ENCODE measurements at regions not wholly inside any gene's neighbourhood (a gene's known extent, or its start where the extent isn't known, plus 50 kb on each side); places are given as distances from the start of the nearest gene placed in this dataset.
"Not testable (repeated sequence)": the region's sequence is repeated elsewhere in the genome, so short reads cannot be mapped to it uniquely, and the experiment has no call there.

DNA sequence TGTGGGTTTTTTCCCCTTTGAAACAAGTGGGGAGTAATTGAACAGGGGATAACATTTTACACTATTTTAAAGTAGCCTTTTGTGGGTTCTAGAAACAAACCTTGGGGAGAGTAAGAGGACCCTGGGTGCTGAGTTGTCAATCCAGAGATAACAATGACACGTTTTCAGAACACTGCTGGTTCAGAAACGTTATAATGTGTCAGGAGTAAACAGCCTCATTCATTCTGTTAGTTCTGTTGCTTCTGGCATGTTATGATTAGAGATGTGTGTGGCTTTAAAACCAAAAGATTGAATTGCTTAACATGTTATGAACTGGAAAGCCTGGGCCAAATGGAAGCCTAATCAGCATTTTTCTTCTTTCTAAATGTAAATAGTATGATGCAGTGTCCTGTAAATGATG lies 680.5 kb upstream of the NOVA1 start:
- DNase-seq = no peak

DNA sequence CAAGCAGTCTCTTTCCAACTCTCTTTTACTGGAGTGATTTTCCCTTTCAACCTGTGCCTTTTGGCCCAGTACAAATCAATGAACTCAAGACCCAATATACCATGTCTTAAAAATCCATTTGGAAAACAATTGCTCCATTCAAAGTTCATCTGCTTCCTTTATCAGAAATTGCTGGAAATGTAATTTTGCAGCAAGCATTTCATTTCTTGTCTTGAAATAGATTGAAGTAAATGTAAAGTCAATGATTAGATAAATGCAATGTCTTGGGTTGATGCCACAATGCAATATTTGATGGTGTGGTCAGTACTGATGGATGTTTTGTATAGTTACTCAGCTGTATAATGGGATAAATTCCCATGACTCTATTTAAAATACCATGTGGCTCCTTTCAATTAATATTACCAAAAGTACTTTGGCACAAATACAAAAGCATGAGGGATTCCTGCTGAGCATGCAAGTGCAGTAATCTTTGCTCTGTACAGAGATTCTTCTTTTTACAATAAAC lies 707.7 kb upstream of the NOVA1 start:
- no peak for DNase-seq

DNA sequence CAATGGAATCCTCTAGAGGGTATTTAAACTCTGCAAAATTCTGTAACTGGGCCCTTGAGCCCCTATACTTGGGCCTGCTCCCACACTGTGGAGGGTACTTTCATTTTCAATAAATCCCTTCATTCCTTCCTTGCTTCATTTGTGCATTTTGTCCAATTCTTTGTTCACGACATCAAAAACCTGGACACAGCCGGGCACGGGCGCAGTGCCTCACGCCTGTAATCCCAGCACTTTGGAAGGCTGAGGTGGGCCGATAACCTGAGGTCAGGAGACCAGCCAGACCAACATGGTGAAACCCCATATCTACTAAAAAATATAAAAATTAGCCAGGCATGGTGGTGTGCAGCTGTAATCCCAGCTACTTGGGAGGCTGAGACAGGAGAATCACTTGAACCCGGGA lies 714.9 kb upstream of the NOVA1 start:
- DNase-seq = not testable (repeated sequence)

DNA sequence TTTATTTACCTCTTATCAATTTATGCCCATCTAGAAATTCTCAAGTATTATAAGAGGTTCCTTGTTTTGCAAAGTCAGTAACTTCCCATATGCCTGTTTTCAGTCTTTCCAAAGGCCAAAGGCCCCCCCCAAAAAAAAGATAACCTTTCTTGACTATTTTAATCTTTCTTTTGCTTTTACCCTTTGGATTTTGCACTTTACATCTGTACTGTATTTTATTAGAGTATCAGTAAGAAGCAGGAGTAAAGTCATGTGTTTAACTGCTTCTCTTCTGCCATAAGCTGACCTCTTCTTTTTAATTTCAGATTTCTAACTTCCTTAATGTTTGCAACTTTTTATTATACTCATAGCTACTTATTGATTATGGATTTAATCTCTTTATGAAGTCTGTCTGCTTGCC lies 716.4 kb upstream of the NOVA1 start:
- DNase-seq = no peak

DNA sequence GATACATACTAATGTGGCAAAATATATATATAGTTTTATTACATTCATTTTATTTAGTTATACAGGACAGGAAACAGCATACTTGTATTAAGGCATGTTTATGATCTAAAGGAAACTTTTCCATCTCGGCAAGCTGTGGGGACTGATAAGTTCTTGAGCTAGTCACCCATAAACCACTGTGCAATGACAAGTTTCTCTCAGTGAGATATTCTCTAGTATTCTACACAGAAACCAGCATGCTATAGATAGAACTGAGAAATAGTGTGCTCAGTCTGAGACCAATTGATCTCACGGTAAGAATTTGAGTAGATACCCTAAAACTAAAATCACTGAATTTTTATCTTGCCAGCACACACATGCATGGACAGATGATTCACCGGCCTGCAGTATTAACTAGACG lies 717.6 kb upstream of the NOVA1 start:
- no peak for DNase-seq

DNA sequence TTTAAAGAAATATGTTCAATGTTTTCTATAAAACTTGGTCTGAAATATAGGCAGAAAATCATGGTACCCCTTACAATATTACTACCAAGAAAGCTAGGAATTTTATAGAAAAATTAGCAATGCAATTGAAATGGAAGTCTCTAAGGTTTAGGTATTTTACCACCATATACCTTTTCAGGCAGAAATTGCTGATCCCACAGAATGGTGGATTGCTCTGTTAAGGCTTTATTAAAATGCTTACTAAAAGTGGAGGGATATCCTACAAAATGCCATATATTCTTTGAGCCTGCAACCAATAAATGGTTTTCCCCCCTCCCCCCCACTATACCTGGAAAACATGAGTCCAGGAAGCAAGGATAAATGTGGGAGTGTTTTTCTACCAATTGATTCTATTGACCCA lies 718.1 kb upstream of the NOVA1 start:
- DNase-seq = no peak

DNA sequence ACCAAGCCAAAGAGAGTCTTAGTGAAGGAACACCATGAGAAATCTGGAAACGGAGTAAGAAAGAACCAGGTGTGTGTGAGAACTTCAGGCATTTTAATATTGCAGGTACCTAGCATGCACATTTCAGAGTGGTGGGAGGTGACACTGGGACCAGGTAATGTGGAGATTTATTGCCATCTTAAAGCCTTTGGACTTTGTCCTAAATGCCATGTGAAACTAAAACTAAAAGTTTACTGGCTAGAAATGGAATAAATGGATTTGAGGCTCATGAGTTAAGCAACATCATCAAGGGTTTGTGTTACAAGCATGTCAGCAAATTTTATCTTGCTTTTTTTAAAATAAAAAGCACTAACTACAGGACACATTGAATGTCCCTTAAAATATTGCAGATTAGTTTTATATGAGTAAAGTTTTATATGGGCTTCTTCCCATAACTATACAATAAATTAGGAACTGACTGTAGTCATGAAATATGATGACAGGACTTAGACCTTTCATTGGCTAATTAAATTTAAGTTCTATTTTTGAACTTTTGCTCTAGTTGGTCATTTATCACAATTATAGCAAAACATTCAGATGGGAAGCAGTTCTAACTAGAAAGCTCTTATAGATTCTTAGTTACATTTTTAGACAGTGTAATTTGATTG lies 721.1 kb upstream of the NOVA1 start:
- no peak for DNase-seq

DNA sequence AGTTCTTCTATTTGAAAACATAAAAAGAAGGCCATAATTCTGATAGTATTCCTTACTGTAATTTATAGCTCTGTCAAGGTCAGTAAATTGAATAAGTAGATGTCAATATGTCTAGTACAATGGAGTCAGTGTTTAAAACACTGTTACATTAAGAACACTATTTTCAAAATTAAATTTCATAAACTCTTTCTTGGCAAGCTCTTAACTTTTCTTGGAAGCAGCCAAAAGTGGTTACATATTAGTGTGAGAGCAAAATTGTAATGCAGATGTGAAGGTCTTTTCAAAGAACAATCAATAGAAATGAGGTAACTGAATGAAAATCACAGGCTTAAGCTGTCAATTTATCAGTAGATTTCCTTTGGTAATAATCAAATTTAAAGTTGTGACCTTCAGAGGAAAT lies 722.4 kb upstream of the NOVA1 start:
- DNase-seq = no peak

DNA sequence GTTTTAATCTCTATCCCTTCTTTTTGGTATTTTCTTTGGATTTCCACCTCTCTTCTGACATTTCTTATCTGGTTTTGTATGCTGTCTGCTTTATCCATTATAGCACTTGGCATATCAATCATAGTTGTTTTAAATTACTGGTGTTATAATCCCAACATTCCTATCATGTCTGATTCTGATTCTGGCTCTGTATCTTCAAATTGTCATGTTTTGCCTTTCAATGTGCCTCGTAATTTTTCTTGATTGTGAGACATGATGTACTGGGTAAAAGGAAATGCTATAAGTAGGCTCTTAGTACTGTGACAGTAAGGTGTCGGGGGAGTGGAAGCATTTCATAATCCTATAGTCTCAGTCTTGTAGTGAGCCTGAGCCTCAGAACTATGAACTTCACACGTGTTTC lies 729.3 kb upstream of the NOVA1 start:
- no peak for DNase-seq

DNA sequence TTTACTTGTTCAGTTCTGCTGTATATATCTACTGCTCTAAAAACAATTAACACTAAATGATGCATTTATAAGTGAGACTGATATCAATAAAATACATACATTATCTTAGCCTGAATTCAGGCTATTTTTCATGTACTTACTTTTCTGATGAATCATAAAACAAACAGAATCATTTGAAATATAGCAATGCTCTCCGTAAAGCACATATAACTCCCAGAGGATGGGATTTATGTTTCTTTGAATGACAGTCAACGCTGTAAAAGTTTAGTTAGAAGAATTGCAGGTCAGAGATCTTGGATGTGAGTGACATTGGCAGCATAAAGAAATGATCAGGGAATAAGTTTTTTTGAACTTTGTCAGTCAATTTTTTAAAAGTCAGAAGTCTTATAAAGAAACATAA lies 740.2 kb upstream of the NOVA1 start:
- no peak for DNase-seq

DNA sequence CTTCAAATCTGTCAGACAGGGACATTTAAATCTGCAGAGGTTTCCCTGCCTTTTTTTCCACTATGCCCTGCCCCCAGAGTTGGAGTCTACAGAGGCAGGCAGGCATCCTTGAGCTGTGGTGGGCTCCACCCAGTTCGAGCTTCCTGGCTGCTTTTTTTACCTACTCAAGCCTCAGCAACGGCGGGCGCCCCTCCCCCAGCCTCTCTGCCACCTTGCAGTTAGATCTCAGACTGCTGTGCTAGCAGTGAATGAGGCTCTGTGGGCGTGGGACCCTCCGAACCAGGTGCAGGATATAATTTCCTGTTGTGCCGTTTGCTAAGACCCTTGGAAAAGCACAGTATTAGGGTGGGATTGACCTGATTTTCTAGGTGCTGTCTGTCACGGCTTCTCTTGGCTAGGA lies 765.2 kb upstream of the NOVA1 start:
- not testable (repeated sequence) for DNase-seq

DNA sequence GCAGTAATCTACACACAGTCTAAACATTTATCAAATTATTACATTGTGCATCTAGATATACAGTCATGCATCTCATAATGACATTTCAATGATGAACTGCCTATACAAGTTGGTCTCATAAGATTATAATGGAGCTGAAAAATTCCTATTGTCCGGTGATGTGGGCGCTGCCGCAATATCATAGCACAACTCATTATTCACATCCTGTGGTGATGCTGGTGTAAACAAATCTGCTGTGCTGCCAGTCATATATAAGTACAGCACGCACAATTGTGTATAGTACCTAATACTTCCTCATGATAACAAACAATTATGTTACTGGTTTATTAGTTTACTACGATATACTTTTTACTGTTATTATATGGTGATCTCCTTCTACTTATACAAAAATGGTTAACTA lies 768.8 kb upstream of the NOVA1 start:
- no peak for DNase-seq

DNA sequence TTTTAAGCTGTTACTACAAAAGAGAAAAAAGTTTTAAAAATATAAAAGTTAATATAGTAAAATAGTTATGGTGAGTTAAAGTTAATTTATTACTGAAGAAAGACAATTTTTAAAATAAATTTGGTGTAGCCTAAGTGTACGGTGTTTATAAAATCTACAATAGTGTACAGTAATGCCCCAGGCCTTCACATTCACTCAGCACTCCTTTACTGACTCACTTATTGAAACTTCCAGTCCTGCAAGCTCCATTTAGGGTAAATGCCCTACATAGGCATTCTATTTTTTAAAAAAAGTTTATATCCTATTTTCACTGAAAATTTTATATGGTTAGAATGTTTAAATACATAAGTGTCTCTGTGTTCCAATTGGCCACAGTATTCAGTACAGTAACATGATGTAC lies 769.5 kb upstream of the NOVA1 start:
- no peak for DNase-seq

DNA sequence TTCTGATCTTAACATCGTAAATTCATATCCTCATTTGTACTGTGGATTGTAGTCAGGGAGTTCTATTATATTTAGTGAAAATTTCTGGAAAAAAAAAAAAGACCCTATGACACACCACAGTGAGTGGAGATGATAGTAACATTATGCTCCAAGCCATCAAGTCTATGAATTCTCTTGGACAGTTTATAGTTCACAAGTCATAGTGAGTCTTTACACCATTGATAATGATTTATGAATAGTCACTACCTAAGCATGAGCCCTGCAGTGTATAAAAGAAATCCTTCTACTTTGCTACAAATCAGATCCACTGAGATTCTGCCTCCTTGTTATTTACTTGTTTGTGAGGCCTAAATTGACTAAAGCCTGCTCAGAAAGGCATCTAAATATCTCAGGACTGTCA lies 772.2 kb upstream of the NOVA1 start:
- no peak for DNase-seq

DNA sequence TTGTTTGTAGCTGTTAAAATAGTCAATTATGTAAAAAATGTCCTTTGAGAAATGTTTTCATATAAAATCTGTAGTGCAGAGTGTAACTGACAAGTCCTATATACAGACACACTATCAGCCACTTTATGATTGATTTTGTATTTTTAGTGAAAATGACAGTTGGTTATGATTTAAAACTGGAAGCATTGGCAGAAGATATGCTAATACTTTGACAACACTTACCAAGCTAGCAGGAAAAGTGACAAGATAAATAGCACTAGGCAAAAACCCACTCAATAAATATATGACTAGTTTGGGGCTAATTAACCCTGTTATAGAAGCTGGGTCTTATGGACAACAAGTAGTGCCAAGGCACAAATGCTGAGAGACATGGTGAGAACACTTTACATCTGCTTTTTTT lies 772.9 kb upstream of the NOVA1 start:
- DNase-seq = no peak

DNA sequence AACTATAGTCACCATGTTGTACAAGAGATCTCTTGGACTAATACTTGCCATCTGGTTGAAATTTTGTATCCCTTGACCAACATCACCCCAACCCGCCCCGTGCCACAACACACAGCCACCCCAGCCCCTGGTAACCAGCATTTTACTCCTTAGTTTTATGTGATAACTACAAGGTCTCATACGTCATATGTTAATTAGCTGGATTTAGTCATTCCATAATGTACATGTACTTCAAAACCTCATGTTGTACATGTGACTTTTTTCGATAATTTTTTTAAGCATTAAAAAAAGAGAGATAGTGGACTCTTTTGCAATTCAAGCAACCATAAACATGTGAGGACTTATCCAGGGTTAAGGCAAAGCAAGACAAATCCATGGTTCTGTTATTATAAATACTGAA lies 773.4 kb upstream of the NOVA1 start:
- no peak for DNase-seq

DNA sequence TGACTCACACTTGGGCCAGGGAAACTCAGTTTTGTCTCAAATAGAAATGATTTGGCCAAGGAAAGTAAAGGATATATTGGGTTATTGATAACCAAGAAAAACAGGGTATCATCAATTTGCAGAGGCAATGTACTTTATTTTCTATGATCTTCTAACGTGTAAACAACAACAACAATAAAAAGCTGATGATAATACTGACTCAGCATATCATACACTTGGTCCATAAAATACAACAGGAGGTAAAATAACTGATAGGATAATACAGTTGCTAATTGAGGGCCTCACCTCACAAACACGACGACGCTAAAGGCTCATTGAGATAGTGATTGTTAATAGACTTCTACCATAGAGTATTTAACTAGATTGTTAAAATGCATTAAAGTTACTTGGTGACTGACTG lies 774.0 kb upstream of the NOVA1 start:
- no peak for DNase-seq

DNA sequence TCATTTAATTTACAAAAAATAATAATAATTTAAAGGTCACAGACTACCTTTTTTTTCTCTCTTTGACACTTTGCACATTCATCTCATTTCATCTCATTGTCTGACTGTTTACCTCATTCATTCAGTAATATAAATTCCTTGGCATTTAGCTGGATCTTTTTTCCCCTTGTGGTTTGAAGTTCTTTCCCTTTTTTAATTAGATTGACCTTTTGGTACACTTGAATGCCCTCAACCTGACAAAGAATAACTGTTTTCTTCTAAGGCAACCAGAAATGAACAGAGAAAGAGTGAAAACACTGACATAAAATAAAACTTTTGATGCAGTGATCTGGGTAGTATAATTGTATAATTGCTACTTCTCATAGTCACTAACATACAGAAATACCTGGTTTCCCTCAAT lies 774.9 kb upstream of the NOVA1 start:
- no peak for DNase-seq

DNA sequence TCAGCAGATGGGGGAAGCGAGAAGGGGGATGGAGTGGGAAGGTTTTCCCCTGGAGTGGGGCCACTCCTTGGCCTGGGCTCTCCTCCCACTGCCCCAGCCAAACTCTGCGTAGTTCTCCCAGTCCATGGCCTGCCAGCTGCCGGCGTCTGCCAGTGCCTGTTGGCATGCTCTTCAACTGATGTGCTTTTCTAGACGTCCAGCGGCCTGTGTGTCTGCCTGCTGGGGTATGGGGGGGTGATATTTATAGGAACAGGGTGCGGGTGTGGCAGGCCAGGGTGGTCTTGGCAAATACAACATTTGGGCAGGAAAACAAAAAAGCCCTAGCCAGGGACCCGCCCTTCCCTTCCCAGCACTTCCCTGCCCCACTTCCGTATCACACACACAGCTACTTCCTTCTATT lies 786.3 kb upstream of the NOVA1 start:
- DNase-seq = no peak

DNA sequence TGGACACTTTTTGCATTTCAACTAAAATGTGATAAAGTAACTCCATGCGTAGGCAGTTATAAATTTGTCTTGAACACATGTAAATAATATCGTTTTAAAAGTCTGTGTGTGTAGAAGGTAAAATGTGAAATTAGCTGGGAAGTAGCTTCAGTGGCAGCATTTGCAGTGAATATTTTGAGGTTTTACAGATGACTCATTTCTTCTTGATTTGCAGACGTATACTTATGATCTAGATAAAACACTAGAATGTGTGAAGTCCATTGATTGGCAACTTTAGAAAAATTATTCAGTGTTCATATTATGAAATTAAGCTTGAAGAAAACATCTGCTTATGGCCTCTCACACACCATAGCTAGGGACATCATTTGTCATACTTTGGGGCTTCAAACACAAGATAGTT lies 788.6 kb upstream of the NOVA1 start:
- DNase-seq = no peak

DNA sequence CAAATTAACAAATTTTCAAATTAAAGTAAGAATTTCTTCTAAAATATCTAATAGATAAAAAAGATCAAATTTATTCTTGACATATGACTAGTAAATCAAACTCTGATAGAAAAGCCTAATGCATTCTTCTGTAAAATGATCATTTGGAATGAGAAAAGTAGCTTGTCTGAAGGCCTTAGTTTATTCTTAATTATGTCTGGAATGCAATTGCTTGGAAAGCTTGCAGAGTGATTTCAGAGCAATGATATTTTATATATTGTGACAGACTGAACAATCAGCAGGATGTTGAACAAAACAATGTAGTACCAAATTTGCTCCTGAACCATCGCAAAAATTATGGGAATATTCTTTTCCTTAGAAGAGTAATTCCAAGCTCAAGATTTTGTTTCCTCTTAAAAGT lies 789.6 kb upstream of the NOVA1 start:
- DNase-seq = no peak

DNA sequence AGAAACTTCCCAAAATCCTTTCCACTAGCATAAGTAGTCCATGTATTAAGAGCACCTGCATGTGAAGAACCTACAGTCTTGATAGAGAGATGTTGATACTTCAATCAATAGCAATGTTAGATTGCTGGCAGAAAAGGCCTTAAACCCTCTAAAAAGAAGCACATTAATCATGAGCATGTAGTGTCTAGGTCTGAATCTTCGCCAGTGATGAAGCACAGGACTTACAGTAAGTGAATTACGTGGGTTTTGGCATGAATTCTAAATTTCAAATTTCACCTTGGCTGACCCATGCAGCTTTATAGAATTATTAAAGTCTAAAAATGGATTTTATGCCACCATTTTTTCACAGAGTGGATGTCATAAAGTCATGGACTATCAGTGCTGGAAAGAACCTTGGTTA lies 791.6 kb upstream of the NOVA1 start:
- DNase-seq = no peak

DNA sequence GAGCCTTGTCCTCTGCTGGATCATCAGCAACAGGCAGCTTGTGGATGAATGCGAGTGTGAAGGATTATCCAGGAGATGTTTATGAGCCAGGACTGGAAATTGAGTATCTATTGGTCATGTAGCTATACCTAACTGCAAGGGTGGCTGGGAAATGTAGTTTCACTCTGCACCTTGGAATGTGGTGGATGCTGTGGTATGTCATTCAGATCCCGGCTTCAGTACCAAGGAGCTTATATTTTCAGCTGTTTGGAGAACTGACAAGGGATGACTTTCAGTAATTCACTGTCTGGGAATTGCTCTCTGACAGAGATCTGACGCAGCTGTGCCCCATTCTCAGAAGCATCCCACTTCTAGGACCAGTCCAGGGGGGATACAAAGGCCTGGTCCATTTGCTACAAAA lies 792.3 kb upstream of the NOVA1 start:
- no peak for DNase-seq

DNA sequence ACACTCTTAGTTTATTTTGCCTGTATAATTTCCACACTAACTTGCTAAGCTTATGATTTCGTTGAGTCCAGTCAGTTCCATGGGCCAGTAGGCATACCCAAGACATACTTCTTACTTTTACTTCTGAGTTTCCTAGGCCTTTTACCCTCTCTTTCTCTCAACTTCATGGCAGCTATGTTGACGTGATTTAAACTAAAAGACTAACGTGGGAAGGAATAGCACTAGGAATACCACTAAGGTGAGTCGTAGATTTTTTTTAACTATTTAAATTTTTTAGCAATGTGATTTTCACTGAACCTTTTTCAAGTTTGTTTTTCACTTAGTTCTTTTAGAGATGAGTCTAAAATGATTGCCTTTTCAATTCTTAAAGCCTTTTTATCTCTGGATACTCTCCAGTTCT lies 793.5 kb upstream of the NOVA1 start:
- no peak for DNase-seq

DNA sequence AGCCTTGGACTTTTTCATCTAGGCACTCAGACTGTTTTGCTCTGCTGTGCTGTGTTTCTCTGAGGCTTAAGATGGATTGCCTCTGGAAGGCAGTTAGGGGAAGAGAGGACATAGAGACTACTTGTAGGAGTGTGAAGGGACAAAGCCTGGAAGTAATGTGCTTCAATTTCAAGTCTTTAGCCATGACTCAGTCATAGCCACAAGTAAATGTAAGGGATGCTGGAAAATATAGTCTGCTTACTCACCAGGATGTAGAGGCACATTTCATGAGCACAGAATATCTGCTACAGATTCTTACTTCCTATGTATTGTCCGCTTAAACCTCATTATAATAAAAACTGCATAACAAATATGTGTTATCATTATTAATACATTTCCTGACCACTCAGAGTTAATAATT lies 794.3 kb upstream of the NOVA1 start:
- no peak for DNase-seq

DNA sequence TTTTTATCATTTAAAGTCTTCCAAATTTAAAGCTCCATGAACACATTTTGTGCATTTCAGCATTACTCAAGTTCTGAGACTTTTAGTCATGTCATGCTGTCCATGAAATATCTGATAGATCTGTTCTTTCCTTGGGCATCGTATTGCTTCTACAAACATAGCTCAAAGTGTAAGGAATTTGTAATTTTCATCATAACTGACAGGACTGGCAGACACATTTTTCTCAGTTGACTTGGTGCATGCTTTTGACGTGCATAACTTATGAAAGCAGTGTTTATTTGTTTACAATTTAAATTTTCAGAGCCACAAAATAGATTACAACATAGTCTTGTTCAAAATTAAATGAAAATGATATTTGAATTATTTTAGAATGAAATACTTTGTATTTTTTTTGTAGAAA lies 812.1 kb upstream of the NOVA1 start:
- DNase-seq = no peak
